Osteoblast (primary cell): ENCODE measurements at regions not wholly inside any gene's neighbourhood (a gene's known extent, or its start where the extent isn't known, plus 50 kb on each side); places are given as distances from the start of the nearest gene placed in this dataset.

Experiments used
- DNase-seq: peaks from one replicate; pipeline ENCODE4 v3.0.0; 2011; ENCODE audit warnings: low spot score, mixed read lengths; ENCODE audit not compliant: insufficient read length; ENCODE audit errors: missing footprints
- H2AFZ ChIP-seq: 2 replicates; pipeline ENCODE4 v1.6.0; 2011; ENCODE audit warnings: mild to moderate bottlenecking, low read length
- H3K27ac ChIP-seq: 2 replicates; pipeline ENCODE4 v1.5.1; 2011; ENCODE audit warnings: mild to moderate bottlenecking, low read depth, low read length, moderate library complexity
- H3K27me3 ChIP-seq: 2 replicates; pipeline ENCODE4 v1.6.0; 2012; ENCODE audit warnings: mild to moderate bottlenecking, control low read depth, inconsistent platforms, low read length, moderate library complexity; ENCODE audit not compliant: insufficient read depth
- H3K36me3 ChIP-seq: 2 replicates; pipeline ENCODE4 v1.5.1; 2011; ENCODE audit warnings: mild to moderate bottlenecking, low read length, control low read depth, moderate library complexity; ENCODE audit not compliant: insufficient read depth
- H3K4me1 ChIP-seq: 2 replicates; pipeline ENCODE4 v1.5.1; 2011; ENCODE audit warnings: mild to moderate bottlenecking, low read length, control low read depth, moderate library complexity; ENCODE audit not compliant: insufficient read depth
- H3K4me2 ChIP-seq: 2 replicates; pipeline ENCODE4 v1.6.0; 2011; ENCODE audit warnings: mild to moderate bottlenecking, low read length; ENCODE audit not compliant: insufficient read depth
- H3K4me3 ChIP-seq: fragments of 200-600 bp; sonication (generic); 3 replicates; pipeline ENCODE4 v1.5.1; 2012; ENCODE audit warnings: mild to moderate bottlenecking, low read length, inconsistent platforms; ENCODE audit not compliant: insufficient read depth
- H3K79me2 ChIP-seq: 2 replicates; pipeline ENCODE4 v1.6.0; 2012; ENCODE audit warnings: mild to moderate bottlenecking, low read length, control low read depth, inconsistent platforms; ENCODE audit not compliant: insufficient read depth
- H3K9me3 ChIP-seq: 2 replicates; pipeline ENCODE4 v1.5.1; 2011; ENCODE audit warnings: low read depth, low read length, control low read depth
- H4K20me1 ChIP-seq: 2 replicates; pipeline ENCODE4 v1.6.0; 2012; ENCODE audit warnings: mild to moderate bottlenecking, low read length, control low read depth; ENCODE audit not compliant: insufficient read depth
- TF ChIP-seq, protein P1 (sequence below): IDR thresholded peaks from 2 replicates; pipeline ENCODE4 v1.5.1; 2011; ENCODE audit warnings: mild to moderate bottlenecking, low read depth, low read length, moderate library complexity; ENCODE audit errors: extremely low read depth

DNA sequence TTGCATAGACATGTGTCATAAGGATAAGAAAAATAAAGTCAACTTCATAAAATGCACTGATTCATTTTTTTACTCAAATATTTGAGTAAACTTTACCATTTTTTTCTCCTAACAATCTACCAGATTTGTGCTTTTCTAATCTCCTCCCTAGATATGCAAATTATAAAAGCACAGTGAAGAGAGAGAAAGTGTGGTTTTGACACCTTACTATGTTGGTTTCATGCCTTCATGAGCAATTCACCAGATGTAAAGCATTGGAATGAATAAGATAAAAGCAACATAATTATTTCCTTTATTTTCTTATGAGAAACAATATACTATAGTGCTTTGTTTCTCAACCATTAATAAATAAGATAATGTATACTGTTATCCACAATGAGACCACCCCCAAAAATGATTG is 432.5 kb upstream of the PCDH15 start:
- Histone ChIP-seq H4K20me1 (no peaks in the 10 kb centered on the region), H3K4me2 (no peak overlapping the region), H3K36me3 (no peaks in the 10 kb centered on the region), H3K79me2 (no peaks in the 10 kb centered on the region), H3K27me3 (no peaks in the 10 kb centered on the region), H3K4me3 (no peak overlapping the region), H3K9me3 (no peaks in the 10 kb centered on the region), H3K4me1 (no peaks in the 10 kb centered on the region), H2AFZ (no peak overlapping the region), H3K27ac (no peak overlapping the region)
- no peak for DNase-seq
- TF ChIP-seq, protein P1, sequence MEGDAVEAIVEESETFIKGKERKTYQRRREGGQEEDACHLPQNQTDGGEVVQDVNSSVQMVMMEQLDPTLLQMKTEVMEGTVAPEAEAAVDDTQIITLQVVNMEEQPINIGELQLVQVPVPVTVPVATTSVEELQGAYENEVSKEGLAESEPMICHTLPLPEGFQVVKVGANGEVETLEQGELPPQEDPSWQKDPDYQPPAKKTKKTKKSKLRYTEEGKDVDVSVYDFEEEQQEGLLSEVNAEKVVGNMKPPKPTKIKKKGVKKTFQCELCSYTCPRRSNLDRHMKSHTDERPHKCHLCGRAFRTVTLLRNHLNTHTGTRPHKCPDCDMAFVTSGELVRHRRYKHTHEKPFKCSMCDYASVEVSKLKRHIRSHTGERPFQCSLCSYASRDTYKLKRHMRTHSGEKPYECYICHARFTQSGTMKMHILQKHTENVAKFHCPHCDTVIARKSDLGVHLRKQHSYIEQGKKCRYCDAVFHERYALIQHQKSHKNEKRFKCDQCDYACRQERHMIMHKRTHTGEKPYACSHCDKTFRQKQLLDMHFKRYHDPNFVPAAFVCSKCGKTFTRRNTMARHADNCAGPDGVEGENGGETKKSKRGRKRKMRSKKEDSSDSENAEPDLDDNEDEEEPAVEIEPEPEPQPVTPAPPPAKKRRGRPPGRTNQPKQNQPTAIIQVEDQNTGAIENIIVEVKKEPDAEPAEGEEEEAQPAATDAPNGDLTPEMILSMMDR, result no peak

DNA sequence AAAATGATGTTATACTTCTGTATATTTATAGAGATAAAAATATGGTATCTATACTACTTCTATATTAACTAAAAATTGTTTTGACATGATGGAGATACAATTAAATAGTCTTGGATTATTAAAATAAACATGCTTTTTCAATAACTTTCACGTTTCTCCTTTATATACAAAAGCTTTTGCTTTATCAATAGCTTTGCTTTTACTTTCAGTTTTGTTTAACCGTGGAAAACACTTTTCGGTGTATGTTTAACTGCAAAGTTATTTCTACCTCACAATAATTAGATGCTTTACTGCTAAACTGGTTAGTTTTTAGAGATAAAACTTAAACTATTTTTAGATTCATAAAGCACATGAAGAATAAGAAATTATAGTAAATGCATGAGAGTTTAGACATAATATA is 432.1 kb upstream of the PCDH15 start:
- Histone ChIP-seq H3K4me3 (no peak overlapping the region), H3K79me2 (no peaks in the 10 kb centered on the region), H3K4me2 (no peak overlapping the region), H3K9me3 (no peaks in the 10 kb centered on the region), H2AFZ (no peak overlapping the region), H3K4me1 (no peaks in the 10 kb centered on the region), H3K27me3 (no peaks in the 10 kb centered on the region), H4K20me1 (no peaks in the 10 kb centered on the region), H3K36me3 (no peaks in the 10 kb centered on the region), H3K27ac (no peak overlapping the region)
- DNase-seq, result no peak
- TF ChIP-seq, protein P1, result no peak

DNA sequence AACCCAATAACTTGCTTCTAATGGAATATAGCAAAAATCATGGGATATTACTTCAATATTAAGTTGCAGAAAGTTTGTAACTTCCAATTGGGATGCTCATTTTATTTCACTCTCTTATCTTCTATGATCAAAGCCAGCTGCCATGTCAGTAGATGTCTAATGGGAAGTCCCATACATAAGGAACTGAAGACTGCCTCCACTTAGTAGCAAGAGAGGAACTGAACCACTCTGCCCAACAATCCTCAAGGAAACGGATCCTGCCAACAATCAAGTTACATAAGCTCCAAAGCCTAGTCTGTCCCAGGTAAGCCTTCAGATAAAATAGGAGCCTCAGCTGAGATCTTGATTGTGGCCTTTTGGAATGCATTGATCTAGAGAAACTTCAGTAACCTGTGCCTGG is 431.5 kb upstream of the PCDH15 start:
- no peak overlapping the region for H3K4me2 ChIP-seq
- no peaks in the 10 kb centered on the region for H3K27me3 ChIP-seq
- DNase-seq, result no peak
- TF ChIP-seq, protein P1, result no peak
- H3K79me2 ChIP-seq, result no peaks in the 10 kb centered on the region
- no peaks in the 10 kb centered on the region for H4K20me1 ChIP-seq
- H3K27ac ChIP-seq, result no peak overlapping the region
- H3K9me3 ChIP-seq, result no peaks in the 10 kb centered on the region
- no peaks in the 10 kb centered on the region for H3K36me3 ChIP-seq
- no peak overlapping the region for H2AFZ ChIP-seq
- H3K4me3 ChIP-seq, result no peak overlapping the region
- H3K4me1 ChIP-seq, result no peaks in the 10 kb centered on the region

DNA sequence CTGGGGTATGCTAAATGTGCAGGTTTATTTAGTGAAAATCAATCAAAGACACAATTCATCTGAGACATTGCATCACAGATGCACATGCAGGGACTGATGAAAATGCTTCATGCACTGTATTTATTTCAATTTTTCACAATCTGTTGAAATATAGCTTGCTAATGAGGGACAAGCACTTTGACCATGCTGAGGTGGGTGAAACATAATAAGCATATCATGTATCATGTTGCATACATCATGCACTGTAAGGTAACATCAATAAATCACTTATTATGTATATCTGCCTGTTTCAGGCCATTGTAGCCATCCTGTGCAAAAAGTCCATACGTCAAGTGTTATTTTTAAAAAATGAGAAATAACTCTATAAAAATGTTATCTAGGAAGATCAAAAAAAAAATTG is 426.9 kb upstream of the PCDH15 start:
- no peak overlapping the region for H3K4me3 ChIP-seq
- DNase-seq, result no peak
- H3K36me3 ChIP-seq, result no peaks in the 10 kb centered on the region
- no peaks in the 10 kb centered on the region for H3K27me3 ChIP-seq
- no peaks in the 10 kb centered on the region for H3K79me2 ChIP-seq
- H3K4me1 ChIP-seq, result no peaks in the 10 kb centered on the region
- no peak overlapping the region for H3K27ac ChIP-seq
- H2AFZ ChIP-seq, result no peak overlapping the region
- no peaks in the 10 kb centered on the region for H4K20me1 ChIP-seq
- TF ChIP-seq, protein P1, result no peak
- H3K4me2 ChIP-seq, result no peak overlapping the region
- H3K9me3 ChIP-seq, result peaks cover 1% of the 10 kb centered on the region
